GM12864 (cell line): ENCODE measurements at regions not wholly inside any gene's neighbourhood (a gene's known extent, or its start where the extent isn't known, plus 50 kb on each side); places are given as distances from the start of the nearest gene placed in this dataset.

Experiments used
- DNase-seq: peaks from one replicate; pipeline ENCODE4 v3.0.0-alpha.2; 2011; ENCODE audit warnings: low read depth
- H3K4me3 ChIP-seq: 2 replicates; pipeline ENCODE4 v1.5.1; 2011; ENCODE audit warnings: mild to moderate bottlenecking, low read depth, low read length, control low read depth
- TF ChIP-seq, protein P1 (sequence below): IDR thresholded peaks from 2 replicates; pipeline ENCODE4 v1.5.1; 2011; ENCODE audit warnings: low read depth, mild to moderate bottlenecking, moderate library complexity, low read length, control low read depth, inconsistent platforms; ENCODE audit errors: missing control alignments

DNA sequence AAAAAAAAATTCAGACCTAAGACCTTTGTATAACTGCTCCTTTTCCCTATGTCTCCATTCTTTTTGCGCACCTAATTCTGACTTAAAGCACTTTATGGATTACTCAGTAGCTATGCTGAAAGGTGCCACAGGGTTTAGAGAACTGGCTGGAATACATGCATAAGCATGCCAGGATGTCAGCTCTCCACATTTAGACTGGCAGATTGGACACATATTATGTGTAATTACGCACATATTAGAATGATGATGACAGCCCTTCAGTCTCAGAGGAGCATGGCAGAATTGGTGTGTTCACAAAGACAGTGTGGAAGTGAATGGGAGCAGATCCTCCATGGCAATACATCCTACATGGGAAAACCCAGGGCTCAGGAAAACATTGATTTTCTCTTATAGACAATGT is 108.1 kb upstream of the LSAMP start:
- TF ChIP-seq, protein P1, sequence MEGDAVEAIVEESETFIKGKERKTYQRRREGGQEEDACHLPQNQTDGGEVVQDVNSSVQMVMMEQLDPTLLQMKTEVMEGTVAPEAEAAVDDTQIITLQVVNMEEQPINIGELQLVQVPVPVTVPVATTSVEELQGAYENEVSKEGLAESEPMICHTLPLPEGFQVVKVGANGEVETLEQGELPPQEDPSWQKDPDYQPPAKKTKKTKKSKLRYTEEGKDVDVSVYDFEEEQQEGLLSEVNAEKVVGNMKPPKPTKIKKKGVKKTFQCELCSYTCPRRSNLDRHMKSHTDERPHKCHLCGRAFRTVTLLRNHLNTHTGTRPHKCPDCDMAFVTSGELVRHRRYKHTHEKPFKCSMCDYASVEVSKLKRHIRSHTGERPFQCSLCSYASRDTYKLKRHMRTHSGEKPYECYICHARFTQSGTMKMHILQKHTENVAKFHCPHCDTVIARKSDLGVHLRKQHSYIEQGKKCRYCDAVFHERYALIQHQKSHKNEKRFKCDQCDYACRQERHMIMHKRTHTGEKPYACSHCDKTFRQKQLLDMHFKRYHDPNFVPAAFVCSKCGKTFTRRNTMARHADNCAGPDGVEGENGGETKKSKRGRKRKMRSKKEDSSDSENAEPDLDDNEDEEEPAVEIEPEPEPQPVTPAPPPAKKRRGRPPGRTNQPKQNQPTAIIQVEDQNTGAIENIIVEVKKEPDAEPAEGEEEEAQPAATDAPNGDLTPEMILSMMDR = no peak
- no peak overlapping the region for H3K4me3 ChIP-seq
- DNase-seq = no peak

- TF ChIP-seq, protein P1 = no peak
- no peak overlapping the region for H3K4me3 ChIP-seq
- DNase-seq = no peak
Measured at GRCh38 chr3:116561529-116561928, 116.2 kb upstream of the LSAMP start.

DNA sequence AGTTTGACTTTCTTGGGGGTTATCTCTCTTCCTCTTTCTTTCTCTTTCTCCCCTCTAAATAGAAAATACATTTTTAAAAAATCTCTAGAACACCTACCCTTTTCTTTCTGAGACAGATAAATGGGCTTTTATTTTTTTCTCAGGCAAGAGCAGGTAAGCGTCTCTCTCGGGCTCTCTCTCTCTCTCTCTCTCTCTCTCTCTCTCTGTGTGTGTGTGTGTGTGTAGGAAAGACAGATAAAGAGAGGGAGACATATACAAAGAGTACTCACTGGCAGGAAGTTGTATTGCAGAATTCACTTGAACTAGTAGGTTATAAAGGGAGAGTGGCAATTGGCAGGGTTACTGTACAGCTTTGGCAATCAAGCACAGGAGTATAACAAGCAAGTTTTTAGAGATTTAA is 118.1 kb upstream of the LSAMP start:
- DNase-seq = no peak
- H3K4me3 ChIP-seq = no peak overlapping the region
- TF ChIP-seq, protein P1 = no peak

DNA sequence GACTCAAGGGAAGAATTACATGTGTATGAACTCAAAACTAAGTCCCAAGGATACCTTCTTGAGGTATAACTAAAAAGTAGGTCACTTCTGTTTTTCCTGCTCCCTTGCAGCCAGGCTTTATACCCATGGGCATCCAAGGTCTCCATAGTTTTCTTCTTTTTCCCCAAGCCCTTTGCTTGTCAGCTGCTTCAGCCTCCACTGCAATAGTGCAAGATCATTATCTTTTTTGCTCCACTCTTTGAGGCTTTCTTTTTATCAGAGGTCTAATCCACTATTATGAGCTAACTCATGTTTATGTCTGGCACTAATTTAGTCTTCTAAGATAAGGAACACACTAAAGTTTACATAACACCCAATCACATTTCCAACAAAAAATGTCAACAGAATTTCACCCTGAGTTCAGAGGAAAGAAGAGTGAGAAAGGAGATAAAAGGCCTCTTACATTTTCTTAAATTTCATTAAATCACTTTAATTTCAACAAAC is 121.2 kb upstream of the LSAMP start:
- DNase-seq = no peak
- TF ChIP-seq, protein P1 = no peak
- H3K4me3 ChIP-seq = no peak overlapping the region

DNA sequence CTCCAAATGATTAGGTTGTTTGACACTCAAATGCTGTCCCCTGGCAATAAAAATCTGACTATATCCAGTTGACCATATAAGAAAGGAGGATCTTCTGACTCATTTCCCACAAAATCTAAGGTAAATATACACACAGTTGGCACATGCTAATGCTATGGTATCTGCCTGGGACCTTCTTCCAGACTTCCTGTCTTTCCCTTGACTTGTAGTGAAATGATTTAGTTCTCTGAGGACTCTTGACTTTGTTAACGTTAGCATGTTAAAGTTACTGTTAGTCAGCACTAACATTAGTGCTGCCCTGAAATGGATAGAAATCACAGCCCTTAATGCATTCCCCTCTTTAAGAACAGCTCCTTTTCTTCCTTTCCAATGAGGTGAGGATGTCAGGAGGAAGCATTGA is 124.3 kb upstream of the LSAMP start:
- no peak for DNase-seq
- TF ChIP-seq, protein P1 = no peak
- H3K4me3 ChIP-seq = no peak overlapping the region

- no peak overlapping the region for H3K4me3 ChIP-seq
- no peak for DNase-seq
- TF ChIP-seq, protein P1 = no peak
Measured at GRCh38 chr3:116579840-116580239, 129.7 kb upstream of the TUSC7 start.

- no peak overlapping the region for H3K4me3 ChIP-seq
- no peak for DNase-seq
- TF ChIP-seq, protein P1 = no peak
Measured at GRCh38 chr3:116586285-116586944, 123.2 kb upstream of the TUSC7 start.
